Trophoblast cell (in vitro differentiated cells and primary cell): ENCODE measurements at regions not wholly inside any gene's neighbourhood (a gene's known extent, or its start where the extent isn't known, plus 50 kb on each side); places are given as distances from the start of the nearest gene placed in this dataset.

Experiments used
- DNase-seq, 2 donors: peaks; one replicate each; pipeline ENCODE4 v3.0.0-alpha.2; 2016
- H2AFZ ChIP-seq: 2 replicates; pipeline ENCODE4 v1.6.1; 2013; ENCODE audit warnings: low read length, moderate library complexity, mild to moderate bottlenecking; ENCODE audit not compliant: insufficient read depth, poor library complexity
- H2AK5ac ChIP-seq: 2 replicates; pipeline ENCODE4 v1.6.1; 2013; ENCODE audit warnings: mild to moderate bottlenecking, low read length
- H2BK120ac ChIP-seq: 2 replicates; pipeline ENCODE4 v1.6.1; 2013; ENCODE audit warnings: low read length, mild to moderate bottlenecking, moderate library complexity; ENCODE audit not compliant: insufficient read depth, poor library complexity
- H2BK12ac ChIP-seq: 2 replicates; pipeline ENCODE4 v1.6.1; 2013; ENCODE audit warnings: mild to moderate bottlenecking, low read length, moderate library complexity
- H2BK5ac ChIP-seq: 2 replicates; pipeline ENCODE4 v1.6.1; 2013; ENCODE audit warnings: low read length, low read depth, moderate library complexity, mild to moderate bottlenecking; ENCODE audit not compliant: poor library complexity
- H3K14ac ChIP-seq: 2 replicates; pipeline ENCODE4 v1.6.1; 2013; ENCODE audit warnings: mild to moderate bottlenecking, low read length
- H3K18ac ChIP-seq: 2 replicates; pipeline ENCODE4 v1.6.1; 2013; ENCODE audit warnings: mild to moderate bottlenecking, low read length
- H3K23ac ChIP-seq: 2 replicates; pipeline ENCODE4 v1.6.1; 2013; ENCODE audit warnings: low read length
- H3K27ac ChIP-seq: 2 replicates; pipeline ENCODE4 v1.5.1; 2013; ENCODE audit warnings: low read depth, mild to moderate bottlenecking, inconsistent platforms, low read length, moderate library complexity
- H3K27me3 ChIP-seq: 2 replicates; pipeline ENCODE4 v1.6.1; 2013; ENCODE audit warnings: inconsistent platforms, mild to moderate bottlenecking, low read length, moderate library complexity; ENCODE audit not compliant: insufficient read depth
- H3K36me3 ChIP-seq, 2 experiments: 1 replicate in 1 of 2; 2 replicates in 1 of 2; pipeline ENCODE4 v1.6.1; 2013; ENCODE audit warnings: low read length in 2 of 2, mild to moderate bottlenecking in 2 of 2, moderate library complexity in 1 of 2; ENCODE audit not compliant: insufficient read depth in 2 of 2, control insufficient read depth in 1 of 2
- H3K4ac ChIP-seq: 2 replicates; pipeline ENCODE4 v1.6.1; 2013; ENCODE audit warnings: low read depth, mild to moderate bottlenecking, low read length, moderate library complexity
- H3K4me1 ChIP-seq, 2 experiments: 1 replicate in 1 of 2; 2 replicates in 1 of 2; pipeline ENCODE4 v1.6.1; 2013; ENCODE audit warnings: low read length in 2 of 2, mild to moderate bottlenecking in 2 of 2, moderate library complexity in 1 of 2; ENCODE audit not compliant: insufficient read depth in 2 of 2, control insufficient read depth in 1 of 2
- H3K4me2 ChIP-seq: 2 replicates; pipeline ENCODE4 v1.6.1; 2013; ENCODE audit warnings: inconsistent platforms, mild to moderate bottlenecking, low read length, moderate library complexity
- H3K4me3 ChIP-seq: 2 replicates; pipeline ENCODE4 v1.5.1; 2013; ENCODE audit warnings: mild to moderate bottlenecking, low read depth, low read length, inconsistent platforms
- H3K79me1 ChIP-seq: one replicate; pipeline ENCODE4 v1.6.1; 2013; ENCODE audit warnings: low read length
- H3K79me2 ChIP-seq: 2 replicates; pipeline ENCODE4 v1.6.1; 2013; ENCODE audit warnings: low read length, mild to moderate bottlenecking; ENCODE audit not compliant: control insufficient read depth, insufficient read depth, poor library complexity
- H3K9ac ChIP-seq: 2 replicates; pipeline ENCODE4 v1.6.1; 2013; ENCODE audit warnings: mild to moderate bottlenecking, low read length
- H3K9me3 ChIP-seq: 2 replicates; pipeline ENCODE4 v1.6.1; 2013; ENCODE audit warnings: low read depth, mild to moderate bottlenecking, control low read depth, inconsistent platforms, low read length; ENCODE audit not compliant: insufficient read depth
- H4K12ac ChIP-seq: 2 replicates; pipeline ENCODE4 v1.6.1; 2013; ENCODE audit warnings: low read depth, mild to moderate bottlenecking, low read length, moderate library complexity
- H4K8ac ChIP-seq: 2 replicates; pipeline ENCODE4 v1.6.1; 2013; ENCODE audit warnings: low read depth, mild to moderate bottlenecking, low read length, moderate library complexity
- H4K91ac ChIP-seq: one replicate; pipeline ENCODE4 v1.6.1; 2013; ENCODE audit warnings: low read depth, mild to moderate bottlenecking, low read length, moderate library complexity
- WGBS: extraction: QIAGEN DNeasy Blood & Tissue Kit; methylation state at CpG from one replicate; pipeline ENCODE4 v1.1.7; 2013; ENCODE audit warnings: missing lambda C conversion rate; ENCODE audit not compliant: insufficient read length, insufficient coverage; ENCODE audit errors: extremely low coverage; 5-methylcytosine and 5-hydroxymethylcytosine counted together

GRCh38 chr2:133654949-133655348, 86.7 kb upstream of the NCKAP5 start:
- H2BK12ac ChIP-seq, result no peak overlapping the region
- H2BK5ac ChIP-seq, result no peak overlapping the region
- H3K79me2 ChIP-seq, result no peaks in the 10 kb centered on the region
- H4K12ac ChIP-seq, result no peak overlapping the region
- H2AK5ac ChIP-seq, result no peak overlapping the region
- H3K36me3 ChIP-seq, result peaks cover 0 to 2% of the 10 kb centered on the region in 2 experiments
- H4K91ac ChIP-seq, result no peak overlapping the region
- H3K4me1 ChIP-seq, result peaks cover 2 to 4% of the 10 kb centered on the region in 2 experiments
- no peaks in the 10 kb centered on the region for H3K27me3 ChIP-seq
- H3K14ac ChIP-seq, result no peak overlapping the region
- H3K18ac ChIP-seq, result no peak overlapping the region
- no peak for DNase-seq
- H3K4ac ChIP-seq, result no peak overlapping the region
- H3K23ac ChIP-seq, result no peak overlapping the region
- H2AFZ ChIP-seq, result no peak overlapping the region
- H3K27ac ChIP-seq, result no peak overlapping the region
- no peaks in the 10 kb centered on the region for H3K79me1 ChIP-seq
- H3K9me3 ChIP-seq, result no peaks in the 10 kb centered on the region
- H4K8ac ChIP-seq, result no peak overlapping the region
- no peak overlapping the region for H2BK120ac ChIP-seq
- H3K4me2 ChIP-seq, result no peak overlapping the region
- no peak overlapping the region for H3K4me3 ChIP-seq
- no peak overlapping the region for H3K9ac ChIP-seq

- no peak overlapping the region for H3K14ac ChIP-seq
- no peaks in the 10 kb centered on the region for H3K27me3 ChIP-seq
- no peak overlapping the region for H2BK12ac ChIP-seq
- no peak overlapping the region for H4K8ac ChIP-seq
- H3K4me1 ChIP-seq, result peaks cover 2 to 4% of the 10 kb centered on the region in 2 experiments
- H3K79me1 ChIP-seq, result no peaks in the 10 kb centered on the region
- no peak overlapping the region for H4K12ac ChIP-seq
- H2BK5ac ChIP-seq, result no peak overlapping the region
- no peak overlapping the region for H3K4me3 ChIP-seq
- no peak overlapping the region for H4K91ac ChIP-seq
- H2AFZ ChIP-seq, result no peak overlapping the region
- H2AK5ac ChIP-seq, result no peak overlapping the region
- no peaks in the 10 kb centered on the region for H3K9me3 ChIP-seq
- WGBS, result no CpG with 5 or more reads among the region's 1 CpG
- no peak overlapping the region for H3K27ac ChIP-seq
- H2BK120ac ChIP-seq, result no peak overlapping the region
- no peak overlapping the region for H3K4me2 ChIP-seq
- peaks cover 0 to under 1% of the 10 kb centered on the region in 2 experiments for H3K36me3 ChIP-seq
- H3K18ac ChIP-seq, result no peak overlapping the region
- no peak for DNase-seq
- no peak overlapping the region for H3K23ac ChIP-seq
- H3K79me2 ChIP-seq, result no peaks in the 10 kb centered on the region
- no peak overlapping the region for H3K9ac ChIP-seq
- no peak overlapping the region for H3K4ac ChIP-seq
These were observed 87.3 kb upstream of the NCKAP5 start for GRCh38 chr2:133655610-133656009.

GRCh38 chr2:133657591-133657990, 89.3 kb upstream of the NCKAP5 start:
- no peak overlapping the region for H3K14ac ChIP-seq
- no peaks in the 10 kb centered on the region for H3K79me2 ChIP-seq
- H2AFZ ChIP-seq, result no peak overlapping the region
- peaks cover 2% of the 10 kb centered on the region in 2 experiments for H3K4me1 ChIP-seq
- no peak overlapping the region for H3K18ac ChIP-seq
- WGBS, result no CpG with 5 or more reads among the region's 6 CpGs
- no peaks in the 10 kb centered on the region for H3K36me3 ChIP-seq
- H3K4ac ChIP-seq, result no peak overlapping the region
- no peak overlapping the region for H2BK12ac ChIP-seq
- no peak overlapping the region for H3K4me2 ChIP-seq
- no peak overlapping the region for H4K8ac ChIP-seq
- H2BK5ac ChIP-seq, result no peak overlapping the region
- H3K9ac ChIP-seq, result no peak overlapping the region
- H4K91ac ChIP-seq, result no peak overlapping the region
- no peaks in the 10 kb centered on the region for H3K27me3 ChIP-seq
- H2AK5ac ChIP-seq, result no peak overlapping the region
- H3K4me3 ChIP-seq, result no peak overlapping the region
- DNase-seq, result peak; percentile 52 to 54
- no peak overlapping the region for H3K23ac ChIP-seq
- H3K9me3 ChIP-seq, result no peaks in the 10 kb centered on the region
- H4K12ac ChIP-seq, result no peak overlapping the region
- no peaks in the 10 kb centered on the region for H3K79me1 ChIP-seq
- no peak overlapping the region for H3K27ac ChIP-seq
- no peak overlapping the region for H2BK120ac ChIP-seq

- Histone ChIP-seq H3K4ac (no peak overlapping the region), H3K79me2 (no peaks in the 10 kb centered on the region), H3K23ac (no peak overlapping the region), H2BK12ac (no peak overlapping the region), H2BK120ac (no peak overlapping the region), H3K4me1 (peaks cover 2% of the 10 kb centered on the region in 2 experiments), H3K4me3 (no peak overlapping the region), H4K8ac (no peak overlapping the region), H3K36me3 (no peaks in the 10 kb centered on the region), H3K79me1 (no peaks in the 10 kb centered on the region), H3K18ac (no peak overlapping the region), H4K91ac (no peak overlapping the region), H3K9ac (no peak overlapping the region), H2AFZ (no peak overlapping the region), H3K14ac (no peak overlapping the region), H3K27me3 (no peaks in the 10 kb centered on the region), H3K4me2 (no peak overlapping the region), H3K9me3 (no peaks in the 10 kb centered on the region), H2BK5ac (no peak overlapping the region), H4K12ac (no peak overlapping the region), H3K27ac (no peak overlapping the region), H2AK5ac (no peak overlapping the region)
- WGBS, result no CpG with 5 or more reads among the region's 11 CpGs
- no peak for DNase-seq
These were observed 90.0 kb upstream of the NCKAP5 start for GRCh38 chr2:133658020-133658903.
